ENCODE measurements at regions not wholly inside any gene's neighbourhood (a gene's known extent, or its start where the extent isn't known, plus 50 kb on each side); places are given as distances from the start of the nearest gene placed in this dataset.

GRCh38 chr14:101008196-101008595, 104.7 kb upstream of the RTL1 start:
- Histone ChIP-seq H3K27ac (ENCODE audit: low read depth in 2 of 2, low read length in 1 of 2) (peak overlapping the region in 1 of 2 experiments; percentile 100; a peak in 2 of 4 replicates), H2AFZ (ENCODE audit: low read depth) (no peak overlapping the region), H3K9me2 (no peaks in the 10 kb centered on the region), H3K9ac (no peak overlapping the region), H3K36me3 (replicated peaks in 1 of 2; ENCODE audit: control insufficient read depth in 1 of 2, insufficient read depth in 2 of 2, low read length in 1 of 2) (no peaks in the 10 kb centered on the region), H3K79me2 (ENCODE audit: insufficient read depth) (no peaks in the 10 kb centered on the region), H3K27me3 (ENCODE audit: insufficient read depth) (no peaks in the 10 kb centered on the region), H3K9me3 (0 out of 2 replicates have a peak, but pooled peaks cover 4% of the 10 kb centered on the region), H4K20me1 (ENCODE audit: insufficient read depth) (no peaks in the 10 kb centered on the region), H3K4me1 (ENCODE audit: control insufficient read depth in 1 of 2, insufficient read depth in 2 of 2, low read depth in 1 of 2, low read length in 1 of 2) (peaks cover 0 to 51% of the 10 kb centered on the region in 2 experiments; a peak in 2 of 4 replicates), H3F3A (replicated peaks; ENCODE audit: insufficient read depth) (no peaks in the 10 kb centered on the region), H3K4me2 (no peak overlapping the region), H3K4me3 (ENCODE audit: low read depth in 2 of 2, low read length in 1 of 2) (no peak overlapping the region)
- POLR2A ChIA-PET: interaction anchor here (1.5 to 2.1 kb wide), 3 partner anchors 119 to 227 kb away, joined by 3 to 9 read pairs (median 7); no protein-coding TSS in a partner anchor
- TF ChIP-seq USF1 (IDR thresholded peaks at IDR 0.05; ENCODE audit: borderline replicate concordance, low read depth) (no peak), TEAD4 (IDR thresholded peaks at IDR 0.05; ENCODE audit: borderline replicate concordance, insufficient read depth) (no peak), GABPA (IDR thresholded peaks at IDR 0.05; ENCODE audit: low read depth) (no peak), IRF3 (IDR thresholded peaks at IDR 0.05; ENCODE audit: low read depth, low read length) (no peak), TCF12 (IDR thresholded peaks at IDR 0.05) (no peak), MXI1 (IDR thresholded peaks at IDR 0.05; ENCODE audit: low read depth, low read length) (no peak), EZH2phosphoT487 (IDR thresholded peaks at IDR 0.05; ENCODE audit: borderline replicate concordance, low read depth) (no peak), EP300 (IDR thresholded peaks at IDR 0.05; ENCODE audit: borderline replicate concordance in 1 of 2, low read depth in 1 of 2, low read length in 1 of 2) (no peak), SIN3A (IDR thresholded peaks at IDR 0.05; ENCODE audit: borderline replicate concordance, low read depth, low read length) (no peak)
- DNase-seq: no peak
- CTCF ChIA-PET: interaction anchor here (0.6 to 3.0 kb wide), 9 partner anchors 93 to 582 kb away, joined by 3 to 11 read pairs (median 4); no protein-coding TSS in a partner anchor
- WGBS (ENCODE audit: low lambda C conversion rate): 65% methylated on average over 7 of the region's 13 CpGs

- Histone ChIP-seq H3K4me2 (no peak overlapping the region), H4K20me1 (ENCODE audit: insufficient read depth) (no peaks in the 10 kb centered on the region), H3K9me3 (0 out of 2 replicates have a peak, but pooled peaks cover 4% of the 10 kb centered on the region), H3K79me2 (ENCODE audit: insufficient read depth) (no peaks in the 10 kb centered on the region), H3K27ac (ENCODE audit: low read depth in 2 of 2, low read length in 1 of 2) (peak overlapping the region in 1 of 2 experiments; percentile 100; a peak in 2 of 4 replicates), H3K9me2 (no peaks in the 10 kb centered on the region), H3K27me3 (ENCODE audit: insufficient read depth) (no peaks in the 10 kb centered on the region), H2AFZ (ENCODE audit: low read depth) (no peak overlapping the region), H3K4me1 (ENCODE audit: control insufficient read depth in 1 of 2, insufficient read depth in 2 of 2, low read depth in 1 of 2, low read length in 1 of 2) (peaks cover 0 to 51% of the 10 kb centered on the region in 2 experiments; a peak in 2 of 4 replicates), H3F3A (replicated peaks; ENCODE audit: insufficient read depth) (no peaks in the 10 kb centered on the region), H3K4me3 (ENCODE audit: low read depth in 2 of 2, low read length in 1 of 2) (no peak overlapping the region), H3K36me3 (replicated peaks in 1 of 2; ENCODE audit: control insufficient read depth in 1 of 2, insufficient read depth in 2 of 2, low read length in 1 of 2) (no peaks in the 10 kb centered on the region), H3K9ac (no peak overlapping the region)
- peak in 1 of 2 experiments; percentile 4; a peak in 1 of 4 replicates for TF ChIP-seq EP300 (IDR thresholded peaks at IDR 0.05; ENCODE audit: borderline replicate concordance in 1 of 2, low read depth in 1 of 2, low read length in 1 of 2)
- TF ChIP-seq FOSL2 (IDR thresholded peaks at IDR 0.05; ENCODE audit: borderline replicate concordance, low read depth): no peak
- no peak for DNase-seq
- ChIA-PET POLR2A (interaction anchor here (1.5 to 2.1 kb wide), 3 partner anchors 118 to 227 kb away, joined by 3 to 9 read pairs (median 7); no protein-coding TSS in a partner anchor), CTCF (interaction anchor here (0.6 to 3.0 kb wide), 11 partner anchors 93 to 583 kb away, joined by 3 to 11 read pairs (median 3); no protein-coding TSS in a partner anchor)
- WGBS (ENCODE audit: low lambda C conversion rate): 76% methylated on average over 6 of the region's 9 CpGs
Observed at GRCh38 chr14:101008631-101009336, 105.3 kb upstream of the RTL1 start.

Data from SK-N-SH (cell line).